K562 (cell line): ENCODE measurements at regions not wholly inside any gene's neighbourhood (a gene's known extent, or its start where the extent isn't known, plus 50 kb on each side); places are given as distances from the start of the nearest gene placed in this dataset.

Experiments used
- ATAC-seq: fragments of 200-7000 bp; cut with Tn5 transposase; 3 replicates; pipeline ENCODE4 v1.9.1; 2020; ENCODE audit warnings: moderate library complexity
- BruUV-seq: library from RNA; stranded (reverse); fragments of 400-500 nt; replicated peaks from 2 replicates; lab custom pipeline; 2021; lab: Mats Ljungman, UMichigan
- CTCF ChIA-PET: fragments of 300-600 bp; formaldehyde crosslinking; extraction: SDS; loops from one replicate; lab custom pipeline; 2021; ENCODE audit warnings: low intra/inter-chr PET ratio; lab: Yijun Ruan, JAX
- POLR2A ChIA-PET: fragments of 300-600, 350-650 bp; sonication (Branson Sonifier 250); formaldehyde crosslinking; extraction: SDS; loops from one replicate; lab custom pipeline; 2021; ENCODE audit warnings: antibody characterized with exemption, inconsistent platforms; lab: Yijun Ruan, JAX
- DNase-seq, 4 experiments: peaks; one replicate each; pipeline versions ENCODE4 v3.0.0 to v3.0.0-alpha.2; 2011 to 2018; ENCODE audit warnings: low spot score in 3 of 4, mixed read lengths in 3 of 4; ENCODE audit errors: extremely low read depth in 1 of 4
- FAIRE-seq: peaks from 2 replicates; lab custom pipeline; 2011; peaks lifted over from hg19 to GRCh38; lab: Jason Lieb, UNC
- H2AFZ ChIP-seq: 2 replicates; pipeline ENCODE4 v1.6.0; 2011; ENCODE audit warnings: low read depth, low read length, control low read depth, inconsistent platforms
- H3K27ac ChIP-seq: fragments of 200-600 bp; 3 replicates; pipeline ENCODE4 v1.8.0; 2011; ENCODE audit warnings: low read depth, mild to moderate bottlenecking, control low read depth, inconsistent platforms, low read length, moderate library complexity, mixed read lengths; ENCODE audit errors: extremely low read depth
- H3K27me3 ChIP-seq, 2 experiments: fragments of 300-600 bp in 1 of 2; 2 replicates in 1 of 2; 3 replicates in 1 of 2; pipeline versions ENCODE4 v1.6.0 to v1.8.0; 2011; ENCODE audit warnings: inconsistent platforms in 2 of 2, low read length in 2 of 2, mild to moderate bottlenecking in 1 of 2, mixed read lengths in 1 of 2, moderate library complexity in 1 of 2; ENCODE audit not compliant: control insufficient read depth in 2 of 2, insufficient read depth in 2 of 2
- H3K36me3 ChIP-seq: fragments of 300-600 bp; 3 replicates; pipeline ENCODE4 v1.8.0; 2011; ENCODE audit warnings: mild to moderate bottlenecking, low read length, inconsistent platforms; ENCODE audit not compliant: control insufficient read depth, insufficient read depth
- H3K4me1 ChIP-seq, 2 experiments: fragments of 200-600 bp in 1 of 2; replicated peaks in 1 of 2; 2 replicates in 1 of 2; 3 replicates in 1 of 2; pipeline versions ENCODE4 v1.5.1 to v1.8.0; 2011; ENCODE audit warnings: inconsistent platforms in 2 of 2, low read length in 2 of 2, mild to moderate bottlenecking in 1 of 2, mixed read lengths in 1 of 2, moderate library complexity in 1 of 2; ENCODE audit not compliant: control insufficient read depth in 2 of 2, insufficient read depth in 2 of 2
- H3K4me2 ChIP-seq: 2 replicates; pipeline ENCODE4 v1.6.1; 2011; ENCODE audit warnings: low read length, control low read depth, inconsistent platforms, mixed read lengths; ENCODE audit not compliant: insufficient read depth
- H3K4me3 ChIP-seq: fragments of 200-600 bp; sonication (generic), shearing (Covaris generic); 2 replicates; pipeline ENCODE4 v1.5.1; 2016; ENCODE audit warnings: control low read depth, inconsistent platforms
- H3K79me2 ChIP-seq: fragments of 200-600 bp; 3 replicates; pipeline ENCODE4 v1.8.0; 2011; ENCODE audit warnings: low read length, inconsistent platforms; ENCODE audit not compliant: control insufficient read depth, insufficient read depth
- H3K9ac ChIP-seq, 2 experiments: 2 replicates each; pipeline versions ENCODE4 v1.6.0 to v1.6.1; 2011; ENCODE audit warnings: low read depth in 2 of 2, low read length in 2 of 2, control low read depth in 1 of 2, inconsistent platforms in 1 of 2, mild to moderate bottlenecking in 1 of 2, mixed read lengths in 1 of 2; ENCODE audit not compliant: insufficient read depth in 1 of 2
- H3K9me1 ChIP-seq: one replicate; pipeline ENCODE4 v1.6.0; 2011; ENCODE audit warnings: inconsistent platforms, mild to moderate bottlenecking, low read length, moderate library complexity; ENCODE audit not compliant: control insufficient read depth, insufficient read depth
- H3K9me3 ChIP-seq: replicated peaks from 2 replicates; pipeline ENCODE4 v1.5.1; 2011; ENCODE audit warnings: low read depth, low read length, inconsistent platforms; ENCODE audit not compliant: control insufficient read depth, insufficient read depth
- H4K20me1 ChIP-seq: replicated peaks from 2 replicates; pipeline ENCODE4 v1.6.1; 2011; ENCODE audit warnings: low read length, inconsistent platforms, mixed read lengths; ENCODE audit not compliant: control insufficient read depth, insufficient read depth
- RFX1 ChIP-seq: fragments of 450-650 bp; IDR thresholded peaks from 2 replicates; pipeline ENCODE4 v1.6.1; 2016; ENCODE audit warnings: mild to moderate bottlenecking, moderate library complexity
- SAFB2 ChIP-seq: fragments of 200-400 bp; formaldehyde crosslinking; IDR thresholded peaks from 2 replicates; pipeline ENCODE4 v1.6.1; 2018; ENCODE audit warnings: borderline replicate concordance, low read length, low read depth, moderate library complexity; ENCODE audit not compliant: severe bottlenecking
- WGBS: fragments of 100-300 bp; shearing (Covaris generic); methylation state at CpG from one replicate; pipeline ENCODE4 v1.1.6; 2016; ENCODE audit warnings: low coverage, mixed read lengths; ENCODE audit not compliant: insufficient coverage; ENCODE audit errors: missing lambda C conversion rate; 5-methylcytosine and 5-hydroxymethylcytosine counted together
- in situ Hi-C: fragments of 300-500 bp; cut with MboI; formaldehyde crosslinking; loops from 4 replicates; pipeline ENCODE4 v1.15.0; 2018; ENCODE audit warnings: inconsistent platforms, mixed read lengths
- intact Hi-C: fragments of 100-400 bp; cut with micrococcal nuclease; formaldehyde crosslinking; loops from 2 replicates; pipeline ENCODE4 v1.14.2; 2022

DNA sequence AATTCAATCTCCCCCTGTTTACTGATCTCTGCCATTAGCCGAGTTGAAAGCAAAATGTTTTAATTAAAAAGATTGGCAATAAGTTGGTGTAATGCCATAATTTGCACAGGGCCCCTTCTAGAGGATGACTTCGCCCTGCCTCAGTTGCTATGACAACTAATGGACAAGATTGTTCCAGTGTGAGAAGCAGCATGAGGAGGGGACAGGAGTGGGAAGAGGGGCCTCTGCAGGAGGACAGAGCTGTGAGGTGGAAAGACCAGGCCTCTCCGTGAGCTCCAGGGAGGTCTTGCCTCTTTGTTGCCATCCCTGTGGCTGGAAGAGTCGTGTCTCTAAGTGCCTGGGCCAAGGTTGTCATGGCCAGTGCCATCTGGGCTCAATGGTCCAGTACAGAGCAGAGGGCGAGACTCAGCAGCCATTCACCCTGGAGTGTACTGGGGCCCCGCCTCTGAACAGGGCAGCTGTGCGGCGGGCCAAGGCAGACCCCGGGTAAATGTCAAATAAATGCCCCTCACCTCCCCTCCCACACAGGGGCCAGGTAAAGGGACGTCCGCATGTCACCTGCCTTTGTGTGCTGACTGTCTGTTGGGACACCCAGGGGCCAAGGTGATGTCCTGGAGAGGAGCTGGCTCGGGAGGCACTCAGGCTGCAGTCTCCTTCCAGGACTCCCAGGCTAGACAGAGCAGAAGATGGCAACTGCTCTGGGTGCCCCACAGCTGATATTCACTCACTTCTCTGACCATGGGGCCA, 97.0 kb upstream of the RET start:
- peaks cover 4% of the 10 kb centered on the region; the same call in 1 of the 2 replicates for H4K20me1 ChIP-seq
- intact Hi-C loops, result loop anchor here (5.0 to 10.0 kb wide), 2 partner anchors 95 to 113 kb away; partner anchors contain the start of gene RET
- ATAC-seq (no peak), DNase-seq (no peak), FAIRE-seq (no peak)
- BruUV-seq, result no TSS peak
- in situ Hi-C loops, result no loop called here
- H3K27me3 ChIP-seq, result peaks cover 0 to 27% of the 10 kb centered on the region in 2 experiments; a peak in 3 of 5 replicates
- H3K4me2 ChIP-seq, result no peak overlapping the region
- no peak overlapping the region for H3K27ac ChIP-seq
- H3K9me1 ChIP-seq, result no peaks in the 10 kb centered on the region
- TF ChIP-seq RFX1 (peak; percentile 81), SAFB2 (no peak)
- WGBS, result 11% methylated on average over 12 of the region's 12 CpGs
- H3K9ac ChIP-seq, result no peak overlapping the region
- H3K9me3 ChIP-seq, result no peaks in the 10 kb centered on the region
- ChIA-PET POLR2A (interaction anchor here (0.6 kb wide), 1 partner anchor 18 kb away, joined by 3 read pairs; no protein-coding TSS in a partner anchor), CTCF (no interaction called here)
- H3K4me1 ChIP-seq, result peaks cover 0 to 24% of the 10 kb centered on the region in 2 experiments; a peak in 3 of 5 replicates
- H3K79me2 ChIP-seq, result no peaks in the 10 kb centered on the region
- H3K36me3 ChIP-seq, result no peaks in the 10 kb centered on the region
- H2AFZ ChIP-seq, result no peak overlapping the region
- no peak overlapping the region for H3K4me3 ChIP-seq
